NCI-H345 (cell line): ENCODE measurements at regions not wholly inside any gene's neighbourhood (a gene's known extent, or its start where the extent isn't known, plus 50 kb on each side); places are given as distances from the start of the nearest gene placed in this dataset.
A peak's percentile ranks its signal among the peaks of the same experiment; 100 is the strongest.

Experiments
- DNase-seq: peaks from one replicate; lab custom pipeline; 2025; lab: John Stamatoyannopoulos, UW

DNA sequence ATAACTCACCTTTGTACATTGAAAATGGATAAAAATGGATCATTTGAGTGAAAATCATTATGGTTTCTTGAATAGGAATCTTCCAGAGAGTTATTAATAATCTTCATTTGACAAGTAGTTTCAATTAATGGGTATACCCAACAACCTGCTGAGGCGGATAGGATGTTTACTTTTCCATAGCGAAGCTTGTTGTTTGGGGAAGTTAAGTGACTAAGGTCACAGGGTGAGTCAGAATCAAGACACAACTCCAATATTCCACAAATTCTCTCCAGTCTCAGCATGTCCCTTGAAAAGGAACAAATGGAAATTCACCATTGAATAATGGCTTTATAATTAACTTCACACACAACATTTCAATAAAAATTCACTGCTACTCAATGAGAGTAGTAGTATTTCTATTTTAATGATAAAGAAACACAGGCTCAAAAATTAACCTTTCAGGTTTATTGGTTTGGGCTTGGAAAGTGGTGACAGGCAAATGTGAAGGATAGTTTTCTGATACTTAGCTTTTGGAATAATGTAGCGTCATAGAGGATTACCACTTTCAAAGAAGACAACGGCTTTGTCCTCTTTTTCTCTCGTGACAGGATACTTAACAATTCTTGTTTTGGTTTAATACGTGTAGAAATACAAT lies 211.3 kb downstream of the GPD2 start:
- no peak for DNase-seq

DNA sequence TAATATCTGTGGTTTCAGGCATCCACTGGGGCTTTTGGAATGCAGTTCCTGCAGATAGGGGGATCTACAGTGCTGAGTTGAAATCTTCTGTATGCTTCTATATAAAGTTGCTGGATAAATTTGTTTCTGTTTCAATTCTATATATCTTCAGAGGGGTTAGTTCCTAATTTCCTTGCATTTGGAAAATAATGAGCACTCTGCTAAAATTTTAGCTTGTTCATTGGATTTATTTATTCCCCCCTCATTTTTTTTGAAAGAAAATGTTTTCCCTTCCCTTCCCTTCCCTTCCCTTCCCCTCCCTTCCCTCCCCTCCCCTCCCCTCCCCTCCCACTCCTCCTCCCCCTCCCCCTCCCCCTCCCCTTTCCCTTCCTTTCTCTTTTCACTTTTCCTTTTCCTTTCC lies 212.3 kb downstream of the GPD2 start:
- DNase-seq: no peak

GRCh38 chr2:156649596-156649995 lies 213.4 kb downstream of the GPD2 start:
- DNase-seq: peak; percentile 1

DNA sequence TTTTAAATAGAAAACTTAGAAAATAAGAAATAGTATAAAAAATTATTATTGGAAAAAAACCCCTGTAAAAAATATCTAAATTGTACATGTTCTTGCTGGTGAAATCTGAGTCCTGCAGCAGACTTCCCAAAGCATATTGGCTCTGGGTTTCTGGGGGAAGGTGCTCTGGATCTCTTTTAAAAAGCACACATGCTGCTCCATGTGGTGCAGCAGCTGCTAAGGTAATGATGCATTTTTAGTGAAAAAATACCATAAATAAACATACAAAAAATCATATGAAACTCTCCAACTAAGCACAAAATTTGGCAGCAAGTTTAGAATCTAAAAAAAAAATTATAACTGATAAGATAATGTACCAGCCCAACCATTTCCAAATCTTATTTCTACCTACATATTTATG lies 216.5 kb downstream of the GPD2 start:
- DNase-seq: no peak

DNA sequence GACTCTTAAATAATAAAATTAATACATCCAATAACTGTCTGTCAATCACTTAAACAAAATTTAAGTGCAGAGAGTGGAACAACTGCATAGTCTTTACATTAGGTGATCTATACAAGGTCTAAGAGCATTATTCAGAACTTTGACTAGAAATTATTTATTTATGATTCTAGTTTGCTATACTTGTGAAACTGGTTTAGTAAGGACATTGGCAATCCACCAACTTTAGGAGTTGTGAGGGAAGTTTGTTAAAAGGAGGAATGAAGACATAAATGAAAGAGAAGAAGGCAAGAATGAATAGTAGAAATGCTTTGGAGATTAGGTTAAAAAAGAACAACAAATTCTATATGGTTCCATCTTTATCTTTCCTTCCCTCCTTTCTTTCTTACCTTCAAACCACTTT lies 217.5 kb downstream of the GPD2 start:
- no peak for DNase-seq

DNA sequence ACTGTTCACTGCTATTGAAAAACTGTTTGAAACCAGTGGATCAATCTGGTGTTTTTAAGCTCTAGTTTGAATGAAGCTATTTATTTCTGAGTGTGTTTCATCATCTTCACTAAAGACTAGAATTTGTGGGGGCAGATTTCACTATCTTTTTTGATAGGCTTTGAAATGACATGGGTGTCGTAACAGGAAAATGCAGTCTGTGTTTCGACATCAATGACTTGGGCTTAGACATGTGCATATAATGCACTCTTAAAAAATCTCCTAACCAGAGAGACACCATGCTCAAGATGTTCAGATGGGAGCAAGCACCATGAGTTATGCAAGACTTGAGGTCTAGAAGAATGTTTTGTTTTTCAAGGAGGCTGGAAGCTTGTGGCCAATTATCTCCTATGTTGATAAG lies 221.6 kb downstream of the GPD2 start:
- DNase-seq: no peak

DNA sequence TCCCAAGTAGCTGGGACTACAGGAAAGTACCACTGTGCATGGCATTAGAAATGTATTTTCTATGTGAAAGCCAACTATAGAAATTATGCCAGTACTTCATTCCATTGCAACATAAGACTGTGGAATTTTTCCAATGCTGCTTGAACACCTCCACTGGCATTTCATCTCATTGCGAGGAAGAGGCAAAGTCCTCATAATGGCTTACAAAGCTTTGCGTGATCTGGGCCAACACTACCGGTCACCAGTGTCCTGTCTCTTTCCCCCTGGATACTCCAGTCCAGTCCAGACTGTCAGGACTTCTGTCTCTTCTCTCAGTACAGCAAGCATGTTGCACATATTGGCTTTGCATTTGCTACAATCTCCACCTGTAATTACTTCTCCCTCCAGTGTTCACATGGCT lies 223.5 kb downstream of the GPD2 start:
- DNase-seq: no peak

DNA sequence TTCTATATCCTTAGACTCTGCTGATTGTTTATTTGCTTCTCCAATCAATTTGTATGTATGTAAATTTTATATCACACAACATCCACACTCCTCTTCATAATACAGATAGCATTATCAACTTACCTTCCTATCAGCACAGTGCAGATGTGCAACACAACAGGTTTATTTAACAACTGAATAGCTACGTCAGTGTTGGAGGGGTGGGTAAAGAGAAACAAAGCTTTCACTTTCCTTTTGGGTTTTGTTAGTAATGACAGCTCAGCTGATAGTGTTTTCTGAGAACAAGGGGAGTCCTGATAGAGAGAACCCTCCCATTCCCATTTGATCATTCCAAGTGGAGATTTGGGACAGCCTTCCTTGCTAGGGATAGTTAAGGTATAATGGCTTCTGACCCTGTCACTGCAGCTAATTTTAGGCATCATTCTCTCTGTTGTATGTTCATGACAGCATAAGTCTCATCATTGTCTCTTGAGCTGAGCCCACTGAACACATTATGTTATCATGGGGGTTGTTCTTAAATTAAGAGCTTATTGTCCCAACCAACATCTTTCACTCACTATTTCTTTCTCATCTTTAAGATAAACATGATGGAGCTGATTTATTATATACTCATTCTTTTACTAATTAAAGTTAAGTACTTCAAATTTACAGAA lies 227.7 kb downstream of the GPD2 start:
- peak; percentile 3 for DNase-seq

- no peak for DNase-seq
These were observed 230.1 kb downstream of the GPD2 start for GRCh38 chr2:156666130-156666785.

- DNase-seq: no peak
These were observed 233.9 kb downstream of the GPD2 start for GRCh38 chr2:156670104-156670503.

DNA sequence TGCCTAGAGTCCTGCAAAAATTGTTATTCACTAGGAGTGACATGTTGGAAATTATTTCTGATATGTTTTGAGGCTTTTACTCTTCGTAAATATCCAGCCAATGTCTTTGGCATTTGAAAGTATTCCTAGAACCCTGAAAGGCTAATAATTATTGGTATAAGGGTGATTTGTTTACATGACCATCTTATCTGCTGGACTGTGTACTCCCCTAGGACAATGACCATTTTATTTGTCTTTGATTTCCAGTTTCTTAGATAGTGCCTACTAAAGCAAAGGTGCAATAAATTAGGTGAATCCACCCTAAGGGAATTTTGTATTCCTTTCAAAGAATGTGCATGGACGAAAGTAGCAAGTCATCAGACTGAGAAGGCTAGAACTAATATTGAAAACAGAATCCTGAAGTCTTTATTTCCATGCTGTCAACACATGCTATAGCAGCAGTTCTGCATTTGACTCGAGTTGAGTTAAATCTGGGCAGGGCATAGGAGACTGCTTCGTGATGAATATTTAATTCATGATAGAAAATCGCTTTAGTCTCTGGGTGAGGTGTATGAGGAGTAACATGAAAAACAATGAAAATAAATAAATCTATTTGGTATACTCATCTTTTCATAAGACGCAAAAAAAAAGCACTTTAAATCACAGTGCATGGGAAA lies 235.7 kb downstream of the GPD2 start:
- no peak for DNase-seq

DNA sequence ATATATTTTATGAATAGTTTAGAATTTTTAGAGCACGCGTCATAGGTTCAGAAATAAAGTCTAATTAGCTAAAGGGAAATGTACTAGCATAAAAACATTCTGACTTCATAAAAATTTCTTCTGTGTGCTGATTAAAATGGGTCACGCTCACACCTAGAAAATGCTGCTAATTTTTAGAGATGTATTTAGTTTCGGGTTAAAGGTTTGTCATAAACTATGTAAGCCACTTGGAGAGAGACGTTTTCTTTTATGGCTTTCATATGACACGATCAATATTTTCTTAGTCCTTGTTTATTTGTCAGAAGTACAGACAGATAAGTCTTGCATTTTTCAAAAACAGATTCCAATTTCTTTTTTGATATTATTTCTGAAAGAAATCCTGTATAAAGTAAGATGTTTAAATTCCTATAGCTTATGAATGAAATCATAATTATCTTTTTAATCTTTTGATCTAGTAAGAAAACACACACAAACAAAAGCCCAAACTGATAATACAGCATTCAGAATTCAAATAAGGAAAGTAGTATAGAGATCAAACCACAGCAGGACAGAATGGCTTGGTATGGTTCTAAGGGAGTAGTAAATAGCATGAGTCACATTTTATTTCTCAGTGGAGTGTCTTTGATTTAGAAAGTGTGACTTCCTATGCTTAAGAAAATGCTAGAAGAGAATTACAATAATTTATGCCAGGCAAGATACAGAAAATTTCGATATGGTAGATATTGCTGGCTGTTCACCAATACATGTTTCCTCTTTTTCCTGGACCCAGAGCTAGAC lies 236.6 kb downstream of the GPD2 start:
- DNase-seq: no peak

- DNase-seq: no peak
These were observed 237.1 kb downstream of the GPD2 start for GRCh38 chr2:156673333-156673615.

DNA sequence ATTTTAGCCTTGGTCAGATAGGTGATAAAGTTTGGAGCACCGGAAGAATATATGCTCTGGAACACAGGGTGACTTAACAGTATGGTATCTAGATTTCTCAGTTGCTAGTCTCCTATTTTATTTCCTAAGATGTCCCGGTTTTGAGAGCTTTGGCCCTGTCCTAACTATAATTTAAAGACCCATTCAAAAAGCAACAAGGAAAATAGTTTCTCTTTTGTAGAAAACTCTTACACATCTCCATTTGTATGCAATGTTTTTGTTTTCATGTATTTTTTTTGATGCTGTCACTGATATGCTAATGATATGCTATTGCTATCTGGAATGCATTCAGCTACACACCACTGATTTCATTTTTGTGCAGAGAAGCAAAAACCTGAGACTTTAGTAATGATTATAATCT lies 237.8 kb downstream of the GPD2 start:
- no peak for DNase-seq

- DNase-seq: no peak
These were observed 239.7 kb downstream of the GPD2 start for GRCh38 chr2:156675896-156676295.

- DNase-seq: no peak
These were observed 243.6 kb downstream of the GPD2 start for GRCh38 chr2:156679820-156680219.

DNA sequence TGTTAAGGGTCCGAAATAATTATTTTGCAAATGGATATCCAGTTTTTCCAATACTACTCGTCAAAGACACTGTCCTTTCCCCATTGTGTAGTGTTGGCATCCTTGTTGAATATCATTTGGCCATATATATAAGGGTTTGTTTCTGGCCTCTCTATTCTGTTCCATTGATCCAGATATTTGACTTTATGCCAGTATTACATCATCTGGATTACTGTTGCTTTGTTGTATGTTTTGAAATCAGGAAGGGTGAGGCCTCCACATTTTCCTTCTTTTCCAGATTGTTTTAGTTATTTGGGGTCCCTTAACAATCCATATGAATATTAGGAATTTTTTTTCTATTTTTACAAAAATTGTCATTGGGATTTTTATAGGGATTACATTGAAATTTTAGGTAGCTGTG lies 244.1 kb downstream of the GPD2 start:
- no peak for DNase-seq

GRCh38 chr2:156687126-156687525 lies 250.9 kb downstream of the GPD2 start:
- DNase-seq: no peak

GRCh38 chr2:156687715-156688114 lies 251.5 kb downstream of the GPD2 start:
- DNase-seq: no peak

DNA sequence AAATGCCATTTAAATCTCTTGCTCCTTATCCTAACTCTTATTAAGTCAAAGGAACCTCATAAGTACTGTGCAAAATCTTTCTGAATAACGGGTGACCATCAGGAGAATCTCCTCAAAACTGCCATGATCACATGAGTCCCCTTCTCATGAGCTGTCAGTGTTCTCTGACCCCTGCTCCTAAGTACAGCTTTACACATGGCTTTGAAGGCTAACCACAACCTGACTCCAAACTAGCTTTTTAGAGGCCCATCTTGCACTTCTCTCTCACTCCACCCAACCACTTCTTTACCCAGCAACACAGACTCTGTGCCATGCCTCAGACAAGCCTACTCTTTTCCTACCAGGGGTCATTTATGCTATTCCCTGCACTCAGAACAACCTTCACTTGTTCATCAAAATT lies 253.8 kb downstream of the GPD2 start:
- no peak for DNase-seq

DNA sequence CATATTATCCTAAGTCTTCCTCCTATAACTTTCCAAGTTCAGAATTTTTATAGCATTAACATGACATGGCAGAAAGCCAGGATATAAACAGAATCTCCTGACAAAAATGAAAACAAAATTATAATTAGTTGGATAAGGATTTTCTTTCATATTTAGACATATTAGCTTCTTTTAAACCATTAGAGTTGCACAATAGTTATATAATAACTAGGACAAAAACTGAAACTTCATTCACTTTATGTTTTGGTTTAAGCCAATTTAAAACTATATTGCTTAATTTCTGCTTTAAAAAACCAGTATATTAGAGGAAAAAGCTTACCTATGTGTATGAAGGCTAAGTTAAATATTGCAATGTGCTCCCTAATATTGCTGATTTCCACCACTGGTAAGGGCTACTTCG lies 254.8 kb downstream of the GPD2 start:
- DNase-seq: no peak

DNA sequence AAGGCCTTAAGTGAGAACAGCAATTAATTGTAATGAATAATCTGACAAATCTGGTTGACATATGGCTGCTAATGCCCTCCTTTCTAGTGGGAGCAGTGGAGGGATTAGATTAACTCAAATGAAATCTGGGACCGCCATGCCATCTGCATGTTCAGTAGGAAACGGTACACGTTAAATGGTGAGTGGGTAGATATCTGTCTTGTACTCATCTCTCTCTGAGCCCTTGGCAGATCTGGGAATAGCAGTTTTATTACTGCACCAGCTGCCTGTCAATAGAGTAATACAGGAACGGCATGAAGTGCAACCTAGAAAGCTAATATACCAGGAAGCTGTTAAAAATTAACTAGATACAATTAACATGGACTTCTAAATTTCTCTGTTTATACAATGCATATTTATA lies 258.8 kb downstream of the GPD2 start:
- no peak for DNase-seq

GRCh38 chr2:156695595-156695994 lies 259.4 kb downstream of the GPD2 start:
- no peak for DNase-seq
